Thyroid gland (tissue), 4 donors: ENCODE measurements at regions not wholly inside any gene's neighbourhood (a gene's known extent, or its start where the extent isn't known, plus 50 kb on each side); places are given as distances from the start of the nearest gene placed in this dataset.

ENCODE experiments used
- POLR2A ChIP-seq, 2 donors: fragments of 450-650 bp; IDR thresholded peaks; one replicate each; pipeline ENCODE4 v1.6.1; 2017; ENCODE audit warnings: antibody characterized with exemption in 2 of 2, mild to moderate bottlenecking in 2 of 2, moderate library complexity in 1 of 2
- TF ChIP-seq, protein P1 (sequence below), 6 experiments: fragments of 200-600 bp in 3 of 6; fragments of 450-650 bp in 3 of 6; sonication (generic) in 3 of 6; IDR thresholded peaks; one replicate each; pipeline ENCODE4 v1.5.1; 2016 to 2019; ENCODE audit warnings: antibody characterized with exemption in 6 of 6, mild to moderate bottlenecking in 2 of 6, inconsistent platforms in 1 of 6, moderate library complexity in 1 of 6

DNA sequence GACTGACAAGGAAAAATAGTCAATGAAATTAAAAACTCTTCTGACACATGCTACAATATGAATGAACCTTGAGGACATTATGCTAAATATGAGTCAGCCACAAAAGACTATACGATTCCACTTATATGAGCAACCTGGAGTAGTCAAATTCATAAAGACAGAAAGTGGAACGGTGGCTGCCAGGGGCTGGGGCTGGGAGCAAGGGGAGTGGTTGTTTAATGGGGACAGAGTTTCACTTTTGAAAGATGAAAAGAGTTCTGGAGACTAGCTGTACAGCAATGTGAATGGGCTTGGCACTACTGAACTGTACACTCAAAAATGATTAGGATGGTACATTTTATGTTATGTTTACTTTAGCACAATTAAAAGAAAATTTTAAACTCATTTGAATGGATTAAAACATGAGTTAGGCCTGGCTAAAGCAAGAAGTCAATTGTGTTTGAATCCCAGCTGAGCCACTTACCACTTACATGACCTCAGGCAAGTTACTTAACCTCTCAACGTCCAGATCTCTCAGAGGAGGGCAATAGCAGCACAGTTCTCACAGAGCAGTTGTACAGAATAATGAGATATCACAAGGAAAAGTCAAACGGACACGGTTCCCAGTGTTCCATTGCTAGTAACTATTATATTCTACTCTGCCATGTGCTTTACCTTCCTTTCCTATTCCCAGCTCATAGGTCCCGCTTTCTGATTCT is 102.5 kb downstream of the SPTSSA start:
- no peak for TF ChIP-seq POLR2A (IDR thresholded peaks at IDR 0.05)
- TF ChIP-seq, protein P1, sequence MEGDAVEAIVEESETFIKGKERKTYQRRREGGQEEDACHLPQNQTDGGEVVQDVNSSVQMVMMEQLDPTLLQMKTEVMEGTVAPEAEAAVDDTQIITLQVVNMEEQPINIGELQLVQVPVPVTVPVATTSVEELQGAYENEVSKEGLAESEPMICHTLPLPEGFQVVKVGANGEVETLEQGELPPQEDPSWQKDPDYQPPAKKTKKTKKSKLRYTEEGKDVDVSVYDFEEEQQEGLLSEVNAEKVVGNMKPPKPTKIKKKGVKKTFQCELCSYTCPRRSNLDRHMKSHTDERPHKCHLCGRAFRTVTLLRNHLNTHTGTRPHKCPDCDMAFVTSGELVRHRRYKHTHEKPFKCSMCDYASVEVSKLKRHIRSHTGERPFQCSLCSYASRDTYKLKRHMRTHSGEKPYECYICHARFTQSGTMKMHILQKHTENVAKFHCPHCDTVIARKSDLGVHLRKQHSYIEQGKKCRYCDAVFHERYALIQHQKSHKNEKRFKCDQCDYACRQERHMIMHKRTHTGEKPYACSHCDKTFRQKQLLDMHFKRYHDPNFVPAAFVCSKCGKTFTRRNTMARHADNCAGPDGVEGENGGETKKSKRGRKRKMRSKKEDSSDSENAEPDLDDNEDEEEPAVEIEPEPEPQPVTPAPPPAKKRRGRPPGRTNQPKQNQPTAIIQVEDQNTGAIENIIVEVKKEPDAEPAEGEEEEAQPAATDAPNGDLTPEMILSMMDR (IDR thresholded peaks at IDR 0.05) = no peak
